Thyroid gland (tissue), 4 donors: ENCODE measurements at regions not wholly inside any gene's neighbourhood (a gene's known extent, or its start where the extent isn't known, plus 50 kb on each side); places are given as distances from the start of the nearest gene placed in this dataset.

Source experiments
- DNase-seq, 2 donors: peaks; one replicate each; pipeline ENCODE4 v3.0.0-alpha.2; 2019
- H3K27ac ChIP-seq, 3 donors: fragments of 200-600 bp; sonication (generic); 1 replicate in 2 of 3; 2 replicates in 1 of 3; pipeline ENCODE4 v1.5.1; 2016 to 2019; ENCODE audit warnings: mild to moderate bottlenecking in 1 of 3, moderate library complexity in 1 of 3
- H3K27me3 ChIP-seq: fragments of 200-600 bp; sonication (generic); one replicate; pipeline ENCODE4 v1.5.1; 2019
- H3K36me3 ChIP-seq, 2 donors: fragments of 200-600 bp; sonication (generic); one replicate each; pipeline ENCODE4 v1.5.1; 2016 to 2019
- H3K4me1 ChIP-seq, 2 donors: fragments of 200-600 bp; sonication (generic); one replicate each; pipeline ENCODE4 v1.5.1; 2017 to 2019
- H3K4me3 ChIP-seq, 3 donors: fragments of 200-600 bp; sonication (generic); replicated peaks in 1 of 3; 1 replicate in 2 of 3; 2 replicates in 1 of 3; pipeline ENCODE4 v1.5.1; 2016; ENCODE audit warnings: mild to moderate bottlenecking in 1 of 3
- H3K9me3 ChIP-seq: fragments of 200-600 bp; sonication (generic); one replicate; pipeline ENCODE4 v1.5.1; 2017
- CTCF ChIP-seq, 6 experiments: fragments of 200-600 bp in 3 of 6; fragments of 450-650 bp in 3 of 6; sonication (generic) in 3 of 6; IDR thresholded peaks; one replicate each; pipeline ENCODE4 v1.5.1; 2016 to 2019; ENCODE audit warnings: antibody characterized with exemption in 6 of 6, mild to moderate bottlenecking in 2 of 6, inconsistent platforms in 1 of 6, moderate library complexity in 1 of 6
- POLR2A ChIP-seq, 2 donors: fragments of 450-650 bp; IDR thresholded peaks; one replicate each; pipeline ENCODE4 v1.6.1; 2017; ENCODE audit warnings: antibody characterized with exemption in 2 of 2, mild to moderate bottlenecking in 2 of 2, moderate library complexity in 1 of 2
- WGBS, 2 donors: methylation state at CpG; one replicate each; pipeline ENCODE4 v1.1.5; 2017; 5-methylcytosine and 5-hydroxymethylcytosine counted together
- intact Hi-C: fragments of 100-400 bp; cut with DNase I; formaldehyde crosslinking; loops from one replicate; pipeline ENCODE4 v1.15.1; 2023

- H3K4me1 ChIP-seq = no peaks in the 10 kb centered on the region
- no peak overlapping the region for H3K27ac ChIP-seq
- H3K4me3 ChIP-seq = no peak overlapping the region
- H3K27me3 ChIP-seq = no peaks in the 10 kb centered on the region
- intact Hi-C loops = no loop called here
- DNase-seq = no peak
- WGBS, 2 donors = 93 to 96% methylated on average over 3 of the region's 3 CpGs
- TF ChIP-seq POLR2A (IDR thresholded peaks at IDR 0.05) = no peak
- H3K9me3 ChIP-seq = no peaks in the 10 kb centered on the region
- no peaks in the 10 kb centered on the region for H3K36me3 ChIP-seq
These were observed 165.3 kb upstream of the RPS6KA3 start for GRCh38 chrX:20432048-20432447.

GRCh38 chrX:20431486-20431885, 164.8 kb upstream of the RPS6KA3 start:
- Histone ChIP-seq H3K36me3 (no peaks in the 10 kb centered on the region), H3K27ac (no peak overlapping the region), H3K4me3 (no peak overlapping the region), H3K4me1 (no peaks in the 10 kb centered on the region), H3K27me3 (no peaks in the 10 kb centered on the region), H3K9me3 (no peaks in the 10 kb centered on the region)
- TF ChIP-seq POLR2A (IDR thresholded peaks at IDR 0.05) = no peak
- no peak for TF ChIP-seq CTCF (IDR thresholded peaks at IDR 0.05)
- DNase-seq = no peak
- intact Hi-C loops = no loop called here
- 72 to 80% methylated on average over 1 of the region's 1 CpG for WGBS, 2 donors

GRCh38 chrX:20427173-20427770, 160.6 kb upstream of the RPS6KA3 start:
- TF ChIP-seq POLR2A (IDR thresholded peaks at IDR 0.05) (no peak), CTCF (IDR thresholded peaks at IDR 0.05) (no peak)
- no peak overlapping the region for H3K27ac ChIP-seq
- 89 to 96% methylated on average over 3 of the region's 3 CpGs for WGBS, 2 donors
- no peak for DNase-seq
- no peak overlapping the region for H3K4me3 ChIP-seq
- intact Hi-C loops = no loop called here
- no peaks in the 10 kb centered on the region for H3K36me3 ChIP-seq
- no peaks in the 10 kb centered on the region for H3K4me1 ChIP-seq
- H3K9me3 ChIP-seq = no peaks in the 10 kb centered on the region
- H3K27me3 ChIP-seq = no peaks in the 10 kb centered on the region

GRCh38 chrX:20421697-20422096, 155.0 kb upstream of the RPS6KA3 start:
- Histone ChIP-seq H3K4me1 (no peaks in the 10 kb centered on the region), H3K27ac (no peak overlapping the region), H3K27me3 (no peaks in the 10 kb centered on the region), H3K36me3 (no peaks in the 10 kb centered on the region), H3K9me3 (no peaks in the 10 kb centered on the region), H3K4me3 (no peak overlapping the region)
- 25 to 40% methylated on average over 1 to 2 of the region's 2 CpGs for WGBS, 2 donors
- intact Hi-C loops = no loop called here
- TF ChIP-seq CTCF (IDR thresholded peaks at IDR 0.05) = no peak
- no peak for TF ChIP-seq POLR2A (IDR thresholded peaks at IDR 0.05)
- DNase-seq = no peak

GRCh38 chrX:20421275-20421674, 154.6 kb upstream of the RPS6KA3 start:
- WGBS, 2 donors = 51 to 62% methylated on average over 2 of the region's 2 CpGs
- no peaks in the 10 kb centered on the region for H3K27me3 ChIP-seq
- intact Hi-C loops = no loop called here

More at GRCh38 chrX:20421275-20421674, 154.6 kb upstream of the RPS6KA3 start:
- no peak for TF ChIP-seq CTCF (IDR thresholded peaks at IDR 0.05)
- no peak for TF ChIP-seq POLR2A (IDR thresholded peaks at IDR 0.05)
- Histone ChIP-seq H3K4me3 (no peak overlapping the region), H3K4me1 (no peaks in the 10 kb centered on the region), H3K9me3 (no peaks in the 10 kb centered on the region), H3K27ac (no peak overlapping the region), H3K36me3 (no peaks in the 10 kb centered on the region)
- DNase-seq = no peak
